ENCODE measurements at regions not wholly inside any gene's neighbourhood (a gene's known extent, or its start where the extent isn't known, plus 50 kb on each side); places are given as distances from the start of the nearest gene placed in this dataset.

DNA sequence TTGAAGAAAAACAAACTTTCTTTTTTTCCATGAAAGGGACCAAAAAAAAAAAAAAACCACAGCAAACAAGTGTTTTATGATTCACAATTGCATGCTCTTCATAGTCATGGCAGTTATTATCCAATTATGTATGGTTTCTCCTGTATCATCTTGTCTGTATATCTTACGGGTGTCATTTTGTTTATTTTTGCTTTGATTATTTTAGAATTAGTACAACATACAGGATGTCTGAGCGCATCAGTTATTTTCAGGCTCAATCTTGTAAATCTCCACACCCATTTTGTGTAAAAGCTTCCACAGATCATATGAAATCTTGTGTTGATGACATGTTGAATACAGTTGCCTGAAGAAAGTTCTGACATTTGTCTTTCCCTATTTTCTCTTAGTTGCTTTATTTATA, 280.3 kb downstream of the KLF5 start:
- no peaks in the 10 kb centered on the region for H3K36me3 ChIP-seq (ENCODE audit: control insufficient read depth, insufficient read depth, low read length)
- TF ChIP-seq, protein P1, sequence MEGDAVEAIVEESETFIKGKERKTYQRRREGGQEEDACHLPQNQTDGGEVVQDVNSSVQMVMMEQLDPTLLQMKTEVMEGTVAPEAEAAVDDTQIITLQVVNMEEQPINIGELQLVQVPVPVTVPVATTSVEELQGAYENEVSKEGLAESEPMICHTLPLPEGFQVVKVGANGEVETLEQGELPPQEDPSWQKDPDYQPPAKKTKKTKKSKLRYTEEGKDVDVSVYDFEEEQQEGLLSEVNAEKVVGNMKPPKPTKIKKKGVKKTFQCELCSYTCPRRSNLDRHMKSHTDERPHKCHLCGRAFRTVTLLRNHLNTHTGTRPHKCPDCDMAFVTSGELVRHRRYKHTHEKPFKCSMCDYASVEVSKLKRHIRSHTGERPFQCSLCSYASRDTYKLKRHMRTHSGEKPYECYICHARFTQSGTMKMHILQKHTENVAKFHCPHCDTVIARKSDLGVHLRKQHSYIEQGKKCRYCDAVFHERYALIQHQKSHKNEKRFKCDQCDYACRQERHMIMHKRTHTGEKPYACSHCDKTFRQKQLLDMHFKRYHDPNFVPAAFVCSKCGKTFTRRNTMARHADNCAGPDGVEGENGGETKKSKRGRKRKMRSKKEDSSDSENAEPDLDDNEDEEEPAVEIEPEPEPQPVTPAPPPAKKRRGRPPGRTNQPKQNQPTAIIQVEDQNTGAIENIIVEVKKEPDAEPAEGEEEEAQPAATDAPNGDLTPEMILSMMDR (IDR thresholded peaks at IDR 0.05; ENCODE audit: insufficient read depth, low read length, severe bottlenecking), result no peak
- FAIRE-seq (no peak), DNase-seq (ENCODE audit: low read depth) (peak; percentile 72)
- no peak overlapping the region for H3K4me3 ChIP-seq (ENCODE audit: low read depth, low read length)
- H3K27me3 ChIP-seq (ENCODE audit: control insufficient read depth, insufficient read depth, low read length), result no peaks in the 10 kb centered on the region

DNA sequence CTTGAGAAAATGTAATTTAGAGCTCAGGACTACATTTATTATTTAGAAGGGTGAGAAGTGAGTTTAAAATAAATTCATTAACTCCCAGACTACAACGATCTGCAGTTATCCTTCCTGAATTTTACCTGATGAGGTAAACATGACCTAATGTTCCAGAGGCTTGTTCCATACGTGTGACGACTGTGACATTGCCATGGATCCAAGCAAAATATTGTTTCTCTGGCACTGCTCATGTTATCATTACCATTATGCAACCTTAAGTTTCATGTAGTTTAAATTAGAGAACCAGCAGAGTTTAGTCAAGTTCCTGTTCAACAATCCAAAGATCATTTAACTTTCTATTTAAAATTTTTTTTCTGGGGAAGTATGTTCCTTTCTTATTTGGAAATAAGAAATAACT, 279.6 kb downstream of the KLF5 start:
- FAIRE-seq, result no peak
- Histone ChIP-seq H3K27me3 (ENCODE audit: control insufficient read depth, insufficient read depth, low read length) (no peaks in the 10 kb centered on the region), H3K4me3 (ENCODE audit: low read depth, low read length) (no peak overlapping the region), H3K36me3 (ENCODE audit: control insufficient read depth, insufficient read depth, low read length) (no peaks in the 10 kb centered on the region)
- peak; percentile 90 for DNase-seq (ENCODE audit: low read depth)
- TF ChIP-seq, protein P1 (IDR thresholded peaks at IDR 0.05; ENCODE audit: insufficient read depth, low read length, severe bottlenecking), result no peak

DNA sequence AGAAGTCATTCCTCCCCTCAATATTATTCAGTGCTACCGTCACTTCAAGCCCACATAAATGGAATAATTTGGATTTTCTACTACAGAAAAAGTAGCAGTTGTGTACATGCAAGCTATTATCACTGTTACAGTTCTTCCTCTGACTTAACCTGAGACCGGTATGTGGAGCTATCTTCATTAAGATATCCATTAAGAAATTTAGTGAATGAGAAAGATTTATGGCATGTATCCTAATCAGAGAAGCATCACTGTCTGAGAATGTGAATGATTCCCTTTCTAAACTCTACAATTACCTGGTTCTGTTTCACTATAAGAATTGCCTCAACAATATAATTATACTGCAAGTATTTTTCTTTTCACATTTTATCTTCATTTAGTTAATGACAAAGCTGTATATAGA, 278.7 kb downstream of the KLF5 start:
- FAIRE-seq, result no peak

DNA sequence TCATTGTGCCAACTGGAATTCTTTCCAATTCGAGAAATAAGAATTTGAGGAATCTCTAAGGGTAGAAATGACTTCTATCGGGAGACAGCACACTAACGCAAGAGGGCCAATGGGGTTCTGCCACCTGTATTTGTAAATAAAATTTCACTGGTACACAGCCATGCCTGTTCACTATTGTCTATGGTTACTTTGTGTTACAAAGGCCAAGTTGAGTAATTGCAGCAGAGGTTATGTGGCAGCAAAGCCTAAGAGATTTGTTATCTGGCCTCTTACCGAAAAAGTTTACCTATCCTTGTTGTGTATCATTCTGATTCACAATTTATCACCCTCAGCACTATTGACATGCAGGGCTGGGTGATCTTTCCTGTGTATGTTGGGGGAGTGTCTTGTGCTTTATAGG, 278.0 kb downstream of the KLF5 start:
- DNase-seq (ENCODE audit: low read depth) (peak; percentile 97), FAIRE-seq (peak; percentile 83)
- H3K4me3 ChIP-seq (ENCODE audit: low read depth, low read length), result no peak overlapping the region
- H3K36me3 ChIP-seq (ENCODE audit: control insufficient read depth, insufficient read depth, low read length), result no peaks in the 10 kb centered on the region
- H3K27me3 ChIP-seq (ENCODE audit: control insufficient read depth, insufficient read depth, low read length), result no peaks in the 10 kb centered on the region
- TF ChIP-seq, protein P1 (IDR thresholded peaks at IDR 0.05; ENCODE audit: insufficient read depth, low read length, severe bottlenecking), result no peak

More for the DNA sequence above, 278.7 kb downstream of the KLF5 start:
- Histone ChIP-seq H3K36me3 (ENCODE audit: control insufficient read depth, insufficient read depth, low read length) (no peaks in the 10 kb centered on the region), H3K4me3 (ENCODE audit: low read depth, low read length) (no peak overlapping the region), H3K27me3 (ENCODE audit: control insufficient read depth, insufficient read depth, low read length) (no peaks in the 10 kb centered on the region)
- DNase-seq (ENCODE audit: low read depth), result peak; percentile 85
- TF ChIP-seq, protein P1 (IDR thresholded peaks at IDR 0.05; ENCODE audit: insufficient read depth, low read length, severe bottlenecking), result no peak

DNA sequence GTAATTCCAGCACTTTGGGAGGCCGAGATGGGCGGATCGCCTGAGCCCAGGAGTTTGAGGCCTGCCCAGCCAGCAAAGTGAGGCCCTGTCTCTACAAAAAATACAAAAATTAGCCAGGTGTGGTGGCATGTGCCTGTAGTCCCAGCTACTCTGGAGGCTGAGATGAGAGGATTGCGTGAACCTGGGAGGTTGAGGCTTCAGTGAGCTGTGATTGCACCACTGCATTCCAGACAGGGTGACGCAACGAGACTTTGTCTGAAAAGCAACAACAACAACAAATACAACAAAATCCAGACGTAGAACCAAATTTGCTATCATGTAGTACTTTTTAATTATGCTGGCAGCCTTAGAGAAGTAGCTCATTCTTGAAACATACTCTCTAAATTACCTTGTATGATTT, 277.1 kb downstream of the KLF5 start:
- Histone ChIP-seq H3K36me3 (ENCODE audit: control insufficient read depth, insufficient read depth, low read length) (no peaks in the 10 kb centered on the region), H3K4me3 (ENCODE audit: low read depth, low read length) (no peak overlapping the region), H3K27me3 (ENCODE audit: control insufficient read depth, insufficient read depth, low read length) (no peaks in the 10 kb centered on the region)
- no peak for FAIRE-seq
- TF ChIP-seq, protein P1 (IDR thresholded peaks at IDR 0.05; ENCODE audit: insufficient read depth, low read length, severe bottlenecking), result no peak
- DNase-seq (ENCODE audit: low read depth), result peak; percentile 46

DNA sequence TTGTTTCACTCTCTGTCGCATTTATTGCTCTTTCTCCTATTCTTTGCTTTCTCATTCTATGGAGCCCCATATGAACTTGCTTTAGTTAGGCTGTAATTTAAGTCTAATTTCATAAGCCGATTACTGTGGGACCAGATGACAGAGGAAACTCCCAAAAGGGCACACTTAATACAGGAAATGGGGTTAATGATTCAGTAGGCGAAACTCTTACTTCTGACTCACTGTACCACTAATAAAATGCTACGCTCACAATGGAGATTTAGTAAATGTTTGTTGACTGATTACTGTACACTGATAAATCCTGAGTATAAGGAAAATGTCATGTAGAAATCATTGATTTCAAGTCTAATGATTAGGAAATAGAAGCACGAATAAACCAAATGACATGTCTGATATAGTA, 276.4 kb downstream of the KLF5 start:
- no peaks in the 10 kb centered on the region for H3K36me3 ChIP-seq (ENCODE audit: control insufficient read depth, insufficient read depth, low read length)
- FAIRE-seq (no peak), DNase-seq (ENCODE audit: low read depth) (peak; percentile 99)
- H3K27me3 ChIP-seq (ENCODE audit: control insufficient read depth, insufficient read depth, low read length), result no peaks in the 10 kb centered on the region
- TF ChIP-seq, protein P1 (IDR thresholded peaks at IDR 0.05; ENCODE audit: insufficient read depth, low read length, severe bottlenecking), result no peak
- H3K4me3 ChIP-seq (ENCODE audit: low read depth, low read length), result no peak overlapping the region
